Lung (tissue), 11 donors: ENCODE measurements at regions not wholly inside any gene's neighbourhood (a gene's known extent, or its start where the extent isn't known, plus 50 kb on each side); places are given as distances from the start of the nearest gene placed in this dataset.

Experiments used
- ATAC-seq: fragments of 200-7000 bp; cut with Tn5 transposase; one replicate; pipeline ENCODE4 v1.9.1; 2020; ENCODE audit warnings: moderate number of reproducible peaks; ENCODE audit not compliant: insufficient read depth, low FRiP score
- DNase-seq, 3 donors: peaks; one replicate each; pipeline ENCODE4 v3.0.0-alpha.2; 2013 to 2017
- H3K27ac ChIP-seq, 2 donors: one replicate each; pipeline ENCODE4 v1.5.1; 2013; ENCODE audit warnings: mild to moderate bottlenecking in 2 of 2, moderate library complexity in 2 of 2, control low read depth in 1 of 2, inconsistent platforms in 1 of 2, low read depth in 1 of 2, low read length in 1 of 2
- H3K27me3 ChIP-seq, 3 donors: one replicate each; pipeline ENCODE4 v1.5.1; 2013; ENCODE audit warnings: low read length in 2 of 3; ENCODE audit not compliant: control insufficient read depth in 3 of 3, insufficient read depth in 3 of 3
- H3K36me3 ChIP-seq, 4 donors: one replicate each; pipeline ENCODE4 v1.5.1; 2013; ENCODE audit warnings: low read length in 4 of 4, mild to moderate bottlenecking in 1 of 4, moderate library complexity in 1 of 4; ENCODE audit not compliant: control insufficient read depth in 4 of 4, insufficient read depth in 4 of 4
- H3K4me1 ChIP-seq, 5 donors: one replicate each; pipeline ENCODE4 v1.5.1; 2013; ENCODE audit warnings: low read length in 5 of 5, mild to moderate bottlenecking in 2 of 5, moderate library complexity in 1 of 5; ENCODE audit not compliant: control insufficient read depth in 5 of 5, insufficient read depth in 5 of 5
- H3K4me3 ChIP-seq: one replicate; pipeline ENCODE4 v1.5.1; 2013; ENCODE audit warnings: mild to moderate bottlenecking, control low read depth, moderate library complexity
- H3K9ac ChIP-seq, 2 donors: one replicate each; pipeline ENCODE4 v1.5.1; 2013; ENCODE audit warnings: low read length in 2 of 2, control low read depth in 1 of 2; ENCODE audit not compliant: insufficient read depth in 1 of 2
- H3K9me3 ChIP-seq, 4 donors: one replicate each; pipeline ENCODE4 v1.5.1; 2013; ENCODE audit warnings: low read length in 3 of 4, mild to moderate bottlenecking in 1 of 4, moderate library complexity in 1 of 4; ENCODE audit not compliant: control insufficient read depth in 4 of 4, insufficient read depth in 3 of 4
- WGBS, 2 donors: extraction: QIAGEN DNeasy Blood & Tissue Kit; methylation state at CpG; one replicate each; pipeline ENCODE4 v1.1.7; 2013; 5-methylcytosine and 5-hydroxymethylcytosine counted together
- TF ChIP-seq, protein P1 (sequence below): IDR thresholded peaks from 2 replicates; pipeline ENCODE4 v1.5.1; 2012; ENCODE audit warnings: mild to moderate bottlenecking; ENCODE audit errors: control extremely low read depth, extremely low read depth
- donor health status: control.
- donor health status: control.
- donor health status: Bipolar disorder and iron deficiency.
- donor health status: healthy.
- donor health status: DM: yes; HTN: yes; CAD: no.

DNA sequence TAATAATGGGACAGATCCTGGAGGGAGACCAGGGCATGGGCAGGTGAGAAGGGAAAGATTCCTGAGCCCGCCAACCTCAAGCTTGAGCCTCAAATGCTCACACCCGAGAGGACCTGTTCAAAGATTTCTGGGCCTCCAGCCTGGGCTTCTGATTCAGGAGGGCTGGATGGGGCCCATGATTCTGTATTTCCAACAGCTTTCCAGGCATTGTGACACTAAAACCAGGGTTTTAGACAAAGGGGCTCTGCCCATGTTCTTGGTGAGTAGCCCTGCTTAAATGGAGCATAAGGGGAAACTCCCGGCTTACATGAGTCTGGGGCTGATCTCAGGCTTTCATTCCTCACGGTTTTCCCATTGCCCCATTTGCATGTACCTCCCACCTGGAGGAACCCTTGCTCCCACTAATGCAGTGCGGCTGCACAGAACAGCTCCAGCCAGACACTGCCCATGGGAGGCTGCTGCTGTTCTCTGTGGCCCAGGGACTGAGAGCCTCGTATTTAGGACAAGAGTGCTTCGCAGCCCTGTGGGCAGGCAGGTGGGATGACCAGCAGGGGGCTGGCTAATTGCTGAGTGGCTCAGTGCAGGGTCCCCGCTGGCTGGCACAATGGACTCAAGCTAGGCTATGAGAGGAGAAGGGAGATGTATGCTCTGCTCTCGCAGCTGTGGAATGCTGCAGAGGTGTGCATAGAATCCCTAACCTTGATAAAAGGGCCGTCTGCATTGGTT lies 135.3 kb upstream of the COBL start:
- WGBS, 2 donors: 74 to 77% methylated on average over 10 of the region's 10 CpGs
- Histone ChIP-seq H3K9ac (no peak overlapping the region), H3K9me3 (peaks cover 0 to 4% (median 0%) of the 10 kb centered on the region in 4 donors), H3K4me1 (no peaks in the 10 kb centered on the region), H3K27ac (no peak overlapping the region), H3K4me3 (no peak overlapping the region), H3K27me3 (no peaks in the 10 kb centered on the region), H3K36me3 (no peaks in the 10 kb centered on the region)
- TF ChIP-seq, protein P1, sequence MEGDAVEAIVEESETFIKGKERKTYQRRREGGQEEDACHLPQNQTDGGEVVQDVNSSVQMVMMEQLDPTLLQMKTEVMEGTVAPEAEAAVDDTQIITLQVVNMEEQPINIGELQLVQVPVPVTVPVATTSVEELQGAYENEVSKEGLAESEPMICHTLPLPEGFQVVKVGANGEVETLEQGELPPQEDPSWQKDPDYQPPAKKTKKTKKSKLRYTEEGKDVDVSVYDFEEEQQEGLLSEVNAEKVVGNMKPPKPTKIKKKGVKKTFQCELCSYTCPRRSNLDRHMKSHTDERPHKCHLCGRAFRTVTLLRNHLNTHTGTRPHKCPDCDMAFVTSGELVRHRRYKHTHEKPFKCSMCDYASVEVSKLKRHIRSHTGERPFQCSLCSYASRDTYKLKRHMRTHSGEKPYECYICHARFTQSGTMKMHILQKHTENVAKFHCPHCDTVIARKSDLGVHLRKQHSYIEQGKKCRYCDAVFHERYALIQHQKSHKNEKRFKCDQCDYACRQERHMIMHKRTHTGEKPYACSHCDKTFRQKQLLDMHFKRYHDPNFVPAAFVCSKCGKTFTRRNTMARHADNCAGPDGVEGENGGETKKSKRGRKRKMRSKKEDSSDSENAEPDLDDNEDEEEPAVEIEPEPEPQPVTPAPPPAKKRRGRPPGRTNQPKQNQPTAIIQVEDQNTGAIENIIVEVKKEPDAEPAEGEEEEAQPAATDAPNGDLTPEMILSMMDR: no peak
- DNase-seq (no peak), ATAC-seq (no peak)

DNA sequence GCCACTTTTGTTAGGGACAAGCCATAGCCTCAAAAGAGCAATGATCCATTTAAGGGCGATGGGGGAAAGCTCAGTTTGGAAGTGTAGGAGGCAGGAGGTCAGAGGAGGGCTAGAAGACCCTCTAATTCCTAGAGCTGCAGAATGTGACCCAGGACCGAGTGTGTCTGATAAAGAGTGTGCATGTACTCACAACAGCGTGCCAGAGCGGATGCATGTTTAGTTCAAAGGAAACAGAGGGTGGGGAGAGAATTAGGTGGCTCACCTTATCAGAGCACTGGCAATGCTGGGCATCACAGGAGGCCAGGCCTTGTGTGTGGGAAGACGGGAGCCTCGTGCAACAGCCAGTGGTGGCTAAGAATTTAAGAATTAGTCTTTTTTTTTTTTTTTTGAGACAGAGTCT lies 133.9 kb upstream of the COBL start:
- H3K4me3 ChIP-seq: no peak overlapping the region
- H3K4me1 ChIP-seq: no peaks in the 10 kb centered on the region
- H3K27me3 ChIP-seq: no peaks in the 10 kb centered on the region
- H3K9me3 ChIP-seq: peaks cover 0 to 7% (median 0%) of the 10 kb centered on the region in 4 donors
- ATAC-seq (no peak), DNase-seq (no peak)
- H3K27ac ChIP-seq: no peak overlapping the region
- 86 to 92% methylated on average over 6 of the region's 6 CpGs for WGBS, 2 donors
- H3K36me3 ChIP-seq: no peaks in the 10 kb centered on the region
- no peak overlapping the region for H3K9ac ChIP-seq
- TF ChIP-seq, protein P1: no peak

DNA sequence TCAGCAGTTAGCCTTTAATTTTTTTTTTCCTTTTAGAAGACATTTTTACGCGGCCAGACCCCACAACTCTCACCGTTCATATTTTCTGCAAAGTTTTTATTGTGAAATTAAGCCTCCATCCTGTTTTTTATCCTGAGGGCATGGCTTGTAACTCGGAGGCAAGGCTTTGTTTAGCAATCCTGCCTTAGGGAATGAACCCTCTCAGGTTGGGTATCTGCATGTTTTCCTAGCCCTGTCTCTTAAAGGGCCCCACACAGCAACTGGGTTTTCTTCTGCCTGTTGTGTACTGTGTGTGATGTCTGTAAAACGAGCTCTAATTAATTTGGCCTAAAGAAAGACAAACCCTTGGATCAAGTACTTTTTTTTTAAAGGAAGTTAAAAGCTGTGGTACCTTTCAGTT lies 130.2 kb upstream of the COBL start:
- Histone ChIP-seq H3K4me1 (no peaks in the 10 kb centered on the region), H3K9ac (no peak overlapping the region), H3K4me3 (no peak overlapping the region), H3K27me3 (no peaks in the 10 kb centered on the region), H3K9me3 (peaks cover 0 to 9% (median 0%) of the 10 kb centered on the region in 4 donors), H3K27ac (no peak overlapping the region), H3K36me3 (no peaks in the 10 kb centered on the region)
- DNase-seq (no peak), ATAC-seq (no peak)
- TF ChIP-seq, protein P1: no peak
- 56 to 58% methylated on average over 5 of the region's 5 CpGs for WGBS, 2 donors

DNA sequence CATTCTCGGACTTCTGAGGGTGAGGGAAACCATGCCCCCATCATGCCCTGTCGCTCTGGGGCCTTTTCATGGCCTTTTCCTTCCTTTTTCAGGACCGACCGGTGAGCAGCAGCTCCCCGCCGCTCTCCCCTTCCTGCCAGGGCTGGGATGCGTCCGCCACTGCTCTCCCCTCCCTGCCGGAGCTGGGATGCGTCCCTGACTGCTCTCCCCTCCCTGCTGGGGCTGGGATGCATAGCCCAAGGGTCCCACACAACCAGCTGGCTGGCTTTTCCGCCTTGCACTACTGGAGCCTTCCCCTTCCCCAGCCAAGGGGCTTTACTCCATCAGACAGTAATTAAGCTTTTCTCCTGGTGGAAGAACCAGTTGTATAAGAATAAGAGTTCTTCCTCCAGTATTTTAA lies 129.7 kb upstream of the COBL start:
- Histone ChIP-seq H3K4me1 (no peaks in the 10 kb centered on the region), H3K36me3 (no peaks in the 10 kb centered on the region), H3K9ac (no peak overlapping the region), H3K4me3 (no peak overlapping the region), H3K27me3 (no peaks in the 10 kb centered on the region), H3K27ac (no peak overlapping the region), H3K9me3 (peaks cover 0 to 9% (median 0%) of the 10 kb centered on the region in 4 donors)
- no peak for DNase-seq
- no peak for ATAC-seq
- WGBS, 2 donors: 23 to 32% methylated on average over 11 of the region's 11 CpGs
- TF ChIP-seq, protein P1: no peak
